HG03039 (cell line): ENCODE measurements at regions not wholly inside any gene's neighbourhood (a gene's known extent, or its start where the extent isn't known, plus 50 kb on each side); places are given as distances from the start of the nearest gene placed in this dataset.

Experiments
- ATAC-seq: cut with Tn5 transposase; IDR thresholded peaks from one replicate; pipeline ENCODE4 v1.9.1; 2021; ENCODE audit warnings: mild to moderate bottlenecking, moderate library complexity; ENCODE audit not compliant: unreplicated experiment

DNA sequence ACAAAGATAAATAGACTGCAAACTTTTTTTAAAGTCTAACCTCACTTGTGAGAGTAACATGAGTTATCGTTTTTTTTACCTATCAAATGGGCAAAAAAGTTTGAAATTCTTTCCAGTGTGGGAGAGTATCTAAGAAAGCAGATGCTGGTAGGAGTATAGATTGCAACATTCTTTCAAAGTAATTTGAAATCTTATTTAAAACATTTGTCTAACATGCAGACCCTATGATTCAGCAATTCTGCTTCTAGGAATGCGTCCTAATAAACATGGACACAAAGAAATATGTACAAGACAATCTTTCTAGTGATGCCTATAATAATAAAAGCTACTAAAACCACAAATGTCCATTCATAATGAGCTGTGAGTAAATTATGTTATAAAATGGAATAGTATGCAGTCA is 110.4 kb upstream of the TMCC3 start:
- no peak for ATAC-seq

DNA sequence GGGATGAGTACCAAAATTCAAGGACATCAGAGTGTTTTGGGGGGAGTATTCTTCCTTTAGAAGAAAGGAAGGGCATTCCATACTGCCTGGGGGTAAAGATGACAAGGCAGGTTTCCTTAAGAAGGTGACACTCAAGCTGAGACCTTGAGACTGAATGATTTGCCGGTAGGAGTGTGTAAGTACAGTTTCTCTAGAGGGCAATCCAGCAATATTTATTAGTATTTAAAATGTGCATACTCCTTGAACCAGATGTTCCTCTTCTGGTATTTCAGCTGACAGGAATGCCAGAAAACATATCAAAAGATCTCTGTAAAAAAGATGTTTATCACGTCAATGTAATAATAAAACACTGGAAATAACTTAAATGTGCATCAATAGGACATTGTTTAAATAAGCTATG is 106.4 kb upstream of the TMCC3 start:
- no peak for ATAC-seq

DNA sequence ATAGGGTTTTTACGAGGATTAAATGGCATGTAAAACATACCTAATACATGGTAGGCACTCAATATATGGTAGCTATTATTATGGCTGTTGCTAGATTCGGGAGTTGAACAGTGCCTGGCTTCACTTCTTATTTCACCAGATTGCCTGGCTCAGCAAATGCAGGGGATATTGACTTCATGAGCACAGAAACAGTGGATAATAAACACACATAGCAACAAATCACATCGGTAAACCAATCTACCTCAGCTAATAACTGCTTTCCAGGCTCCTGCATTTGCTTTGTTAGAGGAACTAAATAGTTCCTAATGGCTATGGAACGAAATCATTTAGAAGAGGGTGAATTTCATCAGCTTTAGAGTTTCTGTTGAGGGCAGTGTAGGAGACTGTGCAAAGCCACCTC is 105.2 kb upstream of the TMCC3 start:
- no peak for ATAC-seq

DNA sequence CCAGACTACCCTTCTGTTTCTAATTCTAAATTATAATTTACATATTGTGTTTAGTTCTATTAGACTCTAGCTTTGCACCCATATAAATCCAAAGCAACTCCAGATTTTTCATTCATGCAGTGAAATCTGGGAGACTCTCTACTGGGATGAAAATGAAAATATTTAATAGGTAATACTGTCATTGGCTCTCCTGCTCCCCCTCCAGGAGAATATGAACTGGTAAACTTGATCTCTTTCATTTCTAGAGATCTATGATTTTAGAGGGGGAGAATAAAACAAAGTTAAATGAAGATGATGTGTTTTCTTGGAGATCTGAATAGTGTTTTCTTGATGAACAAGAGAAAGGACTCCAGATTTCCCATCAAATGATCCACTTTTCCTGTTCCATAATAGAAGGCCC is 104.3 kb upstream of the TMCC3 start:
- ATAC-seq = no peak

DNA sequence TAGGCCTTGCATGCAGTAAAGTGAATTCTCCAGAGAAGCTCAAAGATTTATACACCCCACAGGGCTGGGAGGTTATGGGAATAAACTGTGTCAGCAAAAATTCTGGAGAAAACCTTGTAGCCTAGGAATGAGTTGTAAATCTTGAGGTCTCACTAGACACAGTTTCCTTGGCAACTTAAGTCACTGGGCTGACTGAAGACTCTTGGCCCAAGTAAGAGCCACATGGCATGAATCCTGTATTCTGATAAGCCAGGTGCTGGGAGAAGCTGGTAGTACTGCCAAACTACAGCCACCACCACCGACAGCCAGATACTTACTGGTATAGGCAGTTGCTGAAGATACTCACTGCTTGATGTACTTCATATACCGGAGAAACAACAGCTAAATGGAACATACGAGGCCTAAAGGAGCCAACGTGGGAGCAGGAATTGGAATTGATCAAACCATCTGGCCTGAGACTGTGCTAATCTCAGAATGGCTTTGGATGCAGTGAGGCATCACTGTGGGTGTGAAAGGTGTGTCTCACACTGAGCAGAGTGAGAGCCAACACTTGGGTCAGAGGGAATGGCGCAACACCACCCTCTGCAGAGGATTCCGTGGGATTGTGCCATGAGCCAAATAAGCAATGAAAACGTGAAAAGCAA is 102.8 kb upstream of the TMCC3 start:
- no peak for ATAC-seq

DNA sequence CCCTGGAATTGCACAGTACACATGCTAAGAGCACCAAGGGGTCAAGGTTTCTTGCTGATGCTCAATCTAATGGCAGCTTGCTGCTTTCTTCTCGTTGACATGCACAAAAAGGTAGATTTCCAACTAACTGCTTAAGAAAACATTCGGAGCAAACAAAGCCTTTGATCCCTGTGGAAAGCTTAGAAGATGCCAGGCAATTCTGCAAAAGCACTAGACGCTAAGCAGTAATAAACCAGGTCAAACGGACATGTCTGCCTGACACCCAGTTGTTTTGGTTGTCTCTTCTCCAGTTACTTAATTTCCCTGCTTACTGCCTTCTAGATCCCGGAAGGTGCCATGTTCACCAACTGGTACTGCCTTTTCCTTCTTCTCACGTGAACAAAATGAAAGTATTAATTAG is 100.5 kb upstream of the TMCC3 start:
- ATAC-seq = no peak

DNA sequence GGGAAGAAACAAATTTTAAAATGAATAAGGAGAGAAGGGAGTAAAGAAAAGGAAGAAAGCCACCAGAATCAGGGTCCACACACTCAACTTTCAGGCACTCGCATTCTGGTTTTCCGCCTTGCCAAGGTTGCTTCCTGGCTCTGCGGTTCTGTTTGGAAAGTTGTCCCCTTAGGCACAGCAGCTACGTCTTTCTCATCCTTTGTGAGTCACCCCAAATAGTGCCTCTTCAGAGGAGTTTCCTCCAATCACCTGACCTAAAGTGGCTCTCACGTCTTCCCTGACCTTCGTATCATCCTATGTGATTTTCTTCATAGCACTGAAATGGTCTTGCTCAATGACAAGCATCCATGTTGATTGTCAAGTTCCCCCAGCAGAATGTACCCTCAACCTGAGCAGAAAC is 99.5 kb upstream of the TMCC3 start:
- ATAC-seq = no peak

DNA sequence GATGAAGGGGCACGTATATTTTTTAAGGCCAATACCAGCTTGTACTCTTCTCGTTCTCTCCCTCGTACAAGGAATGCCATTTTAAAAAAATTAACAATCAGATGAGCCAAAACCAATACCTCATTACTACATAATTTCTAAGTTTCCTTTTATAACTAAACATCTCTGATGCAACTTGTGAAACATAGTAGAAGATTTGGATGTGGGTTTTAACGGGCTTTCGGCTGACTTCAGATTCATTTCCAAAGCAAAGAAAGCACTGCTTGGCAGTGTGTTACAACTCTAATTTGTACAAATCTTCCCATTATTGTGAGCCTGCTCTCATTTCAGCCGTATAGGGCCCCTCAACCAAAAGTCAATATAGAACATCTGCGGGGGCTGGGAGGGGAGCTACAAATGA is 99.1 kb upstream of the TMCC3 start:
- no peak for ATAC-seq

DNA sequence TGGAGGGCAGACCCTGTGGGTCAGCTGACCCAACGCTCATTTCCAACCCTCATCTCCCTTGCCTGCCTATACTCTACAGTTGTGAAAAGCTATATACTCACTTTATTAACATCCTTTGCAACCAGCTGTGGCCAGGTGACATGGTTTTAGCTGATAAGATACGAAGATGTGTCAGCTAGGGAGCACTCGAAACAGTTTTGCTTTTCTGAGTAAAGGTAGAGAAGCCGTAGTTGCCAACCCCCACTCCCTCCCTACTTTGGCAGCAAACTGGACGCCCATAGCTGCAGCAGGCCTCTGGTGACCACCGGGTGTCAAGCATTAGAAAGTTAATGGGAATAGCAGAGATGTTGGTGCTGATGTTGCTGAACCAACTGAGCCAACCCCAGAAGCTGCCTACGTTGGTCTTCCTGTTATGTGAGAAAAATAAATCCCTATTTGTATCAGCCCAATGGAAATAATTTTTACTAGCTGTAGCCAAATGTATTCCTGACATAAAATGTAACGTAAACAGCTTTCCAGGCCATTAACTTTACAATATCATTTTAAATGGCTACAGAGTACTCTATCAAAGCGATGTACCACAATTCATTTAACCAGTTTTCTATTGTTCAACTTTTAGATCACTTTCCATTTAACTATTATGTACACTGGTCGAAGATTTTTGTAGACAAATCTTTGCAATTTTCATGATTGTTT is 98.5 kb upstream of the TMCC3 start:
- ATAC-seq = no peak

DNA sequence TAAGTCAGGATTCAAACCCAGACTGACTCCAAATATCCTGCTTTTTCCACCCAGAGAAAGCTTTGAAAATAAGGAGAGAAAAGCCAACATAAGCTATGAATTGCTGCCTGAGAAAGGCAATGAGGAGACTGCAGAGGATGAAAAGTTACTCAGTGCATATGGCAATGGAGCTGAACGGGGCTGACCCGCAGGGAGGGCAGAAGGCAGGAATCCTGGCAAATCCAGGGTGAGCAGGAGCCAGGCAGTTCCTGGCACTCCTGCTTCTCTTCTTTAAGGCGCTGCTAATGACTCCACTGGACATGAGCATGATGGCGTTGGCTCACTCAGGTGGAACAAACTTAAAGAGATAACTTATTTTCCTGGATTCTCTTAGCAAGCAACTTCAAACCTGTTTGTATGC is 95.2 kb upstream of the TMCC3 start:
- ATAC-seq = no peak

DNA sequence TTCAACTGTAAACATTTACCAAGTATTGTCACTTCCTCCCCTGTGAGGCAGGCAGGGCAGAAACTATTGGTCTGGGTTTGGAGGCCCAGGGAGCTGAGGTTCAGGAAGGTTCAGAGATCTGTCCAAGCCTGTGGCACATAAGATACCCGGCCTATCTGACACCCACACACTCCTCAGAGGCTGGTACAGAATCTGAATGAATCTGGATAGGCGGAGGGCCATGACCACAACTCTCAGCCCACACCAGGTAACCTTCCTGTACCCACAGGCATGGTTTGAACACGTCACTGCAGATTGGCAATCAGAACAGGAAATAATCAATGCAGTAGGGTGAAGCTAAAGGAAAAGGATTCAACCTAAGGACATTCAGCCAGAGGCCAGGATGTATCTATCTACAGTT is 92.8 kb upstream of the TMCC3 start:
- no peak for ATAC-seq

DNA sequence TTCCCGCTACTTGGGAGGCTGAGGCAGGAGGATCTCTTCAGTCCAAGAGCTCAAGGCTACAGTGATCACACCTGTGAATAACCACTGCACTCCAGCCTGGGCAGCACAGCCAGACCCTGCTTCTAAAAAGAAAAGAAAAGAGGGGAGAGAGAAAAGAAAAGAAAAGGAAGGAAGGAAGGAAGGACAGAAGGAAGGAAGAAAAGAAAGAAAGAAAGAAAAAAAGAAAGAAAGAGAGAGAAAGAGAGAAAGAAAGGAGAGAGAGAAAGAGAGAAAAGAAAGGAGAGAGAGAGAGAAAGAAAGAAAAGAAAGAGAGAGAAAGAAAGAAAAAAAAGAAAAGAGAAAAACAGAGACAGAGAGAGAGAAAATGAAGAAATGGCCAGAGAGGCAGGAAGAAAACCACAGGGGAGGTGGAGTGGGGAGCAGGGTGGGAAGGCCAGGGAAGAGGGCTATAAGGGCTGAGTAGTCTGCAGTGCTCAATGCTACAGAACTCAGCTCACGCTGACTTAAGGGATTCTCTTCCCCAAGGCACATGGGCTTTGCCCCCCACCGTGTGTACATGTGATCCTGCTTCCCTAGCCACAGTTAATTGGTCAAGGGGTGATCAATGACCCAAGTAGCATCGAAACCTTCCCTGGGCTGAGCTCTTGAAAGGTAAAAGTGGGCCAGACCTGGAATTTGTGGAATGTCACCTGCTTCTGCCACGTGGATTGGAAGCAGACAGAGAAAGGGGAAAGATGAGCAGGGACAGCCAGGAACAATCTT is 90.4 kb upstream of the TMCC3 start:
- ATAC-seq = no peak

DNA sequence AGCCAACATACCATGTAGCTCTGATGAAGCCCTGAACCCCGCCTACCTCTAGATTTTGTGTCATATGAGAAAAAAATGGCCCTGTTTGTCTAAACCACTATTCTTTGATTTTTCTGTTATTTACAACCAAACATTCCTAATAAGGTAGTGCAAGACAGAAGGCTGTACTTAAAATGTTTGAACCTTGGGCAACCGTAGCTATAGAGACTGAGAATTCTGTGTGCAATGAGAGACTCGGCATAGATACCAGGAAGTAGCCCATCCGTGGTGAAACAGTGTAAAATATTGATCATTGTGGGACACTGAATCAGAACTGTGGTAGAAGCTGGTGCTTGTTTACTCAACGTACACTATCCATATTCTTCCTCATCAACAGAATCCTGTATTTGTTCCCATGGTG is 86.5 kb upstream of the TMCC3 start:
- no peak for ATAC-seq

DNA sequence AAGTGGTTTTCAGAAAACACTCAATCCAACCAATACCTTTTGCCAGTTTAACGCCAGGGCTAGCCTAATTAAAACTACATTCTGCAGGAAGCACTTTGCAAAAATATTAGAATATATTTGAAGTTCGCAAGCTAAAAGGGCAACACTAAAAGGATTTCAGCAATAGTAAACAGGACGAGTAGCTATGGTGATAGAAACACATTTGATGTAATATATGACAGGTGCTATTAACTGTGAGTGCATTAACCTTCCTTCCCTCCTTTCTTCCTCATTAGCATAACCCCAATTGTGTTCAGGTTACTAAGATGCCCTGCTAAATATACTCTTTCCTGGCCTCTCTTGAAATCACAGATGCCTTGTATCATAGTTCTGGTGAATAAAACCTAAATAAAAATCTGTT is 85.6 kb upstream of the TMCC3 start:
- ATAC-seq = no peak

DNA sequence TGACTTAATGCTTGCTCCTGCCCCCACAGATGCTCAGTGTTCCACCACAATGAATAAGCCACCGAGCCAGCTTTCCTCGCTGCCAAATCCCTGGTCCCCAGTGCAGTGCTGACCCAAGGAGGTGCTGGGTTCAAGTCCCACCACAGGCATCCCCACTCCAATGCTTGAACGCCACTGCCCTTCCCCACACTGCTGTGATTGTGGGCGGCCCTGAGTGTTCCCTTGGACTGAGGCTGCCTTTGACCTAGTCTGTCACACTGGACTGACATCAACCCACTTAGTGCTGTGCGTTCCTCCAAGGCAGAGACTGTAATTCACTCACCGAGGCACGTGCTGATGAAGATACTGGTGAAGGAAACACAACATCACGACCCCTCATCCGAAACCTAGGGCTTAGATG is 83.4 kb upstream of the TMCC3 start:
- no peak for ATAC-seq

DNA sequence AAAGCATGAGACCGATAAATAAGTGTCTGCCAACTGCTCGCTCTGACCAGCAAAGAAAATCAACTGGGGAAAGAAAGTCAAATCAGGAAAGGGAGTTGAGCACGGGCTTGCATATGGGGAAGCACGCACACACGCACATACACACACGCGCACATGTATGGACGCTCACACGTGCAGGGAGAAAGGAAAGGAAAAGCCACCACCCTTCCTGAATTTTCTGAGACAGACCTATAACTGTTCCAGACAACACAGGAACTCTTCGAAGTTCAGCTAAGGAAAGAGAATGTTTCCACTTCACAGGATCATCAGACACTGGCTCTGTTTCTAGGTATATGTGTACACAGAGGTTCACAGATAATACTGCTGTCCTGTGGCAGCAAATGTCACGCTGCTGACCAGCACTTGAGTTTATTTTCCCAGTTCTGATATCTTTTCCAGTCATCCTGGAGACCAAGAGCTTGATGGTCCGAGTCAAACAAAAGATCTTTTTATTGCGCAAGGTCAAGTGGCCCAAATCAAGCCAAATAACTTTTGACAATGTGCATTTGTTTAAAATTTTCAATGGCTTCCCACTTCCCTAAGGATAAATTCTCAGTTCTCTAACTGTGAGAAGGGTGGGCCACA is 82.1 kb upstream of the TMCC3 start:
- no peak for ATAC-seq

DNA sequence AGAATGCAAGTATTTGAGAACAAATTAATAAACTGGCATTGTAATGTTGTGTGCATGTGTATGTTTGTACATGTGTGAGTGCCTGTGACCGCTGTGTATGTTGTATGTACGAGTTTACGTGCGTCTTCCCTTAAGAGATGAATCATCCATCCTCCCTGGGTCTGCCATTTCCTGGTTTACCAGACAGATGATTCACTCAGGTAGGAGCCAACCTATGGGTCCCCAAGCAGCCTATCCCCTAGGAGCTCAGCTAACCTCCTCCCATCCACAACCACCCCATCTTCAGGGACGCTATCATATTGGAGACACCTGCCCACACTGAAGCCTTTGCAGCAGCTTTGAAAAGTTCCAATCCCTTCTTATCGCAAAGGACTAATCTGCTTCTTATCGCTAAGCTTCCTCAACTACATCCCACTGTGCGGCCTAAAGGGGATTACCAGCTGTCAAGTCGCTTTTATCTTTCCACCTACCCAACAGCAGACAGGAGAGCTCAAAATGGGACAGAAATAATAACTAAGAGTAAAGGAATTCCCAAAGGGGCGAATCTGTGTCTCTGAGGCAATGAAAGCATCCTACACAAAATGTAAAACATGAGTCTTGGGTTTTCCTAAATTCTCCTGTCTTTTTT is 81.5 kb upstream of the TMCC3 start:
- no peak for ATAC-seq

DNA sequence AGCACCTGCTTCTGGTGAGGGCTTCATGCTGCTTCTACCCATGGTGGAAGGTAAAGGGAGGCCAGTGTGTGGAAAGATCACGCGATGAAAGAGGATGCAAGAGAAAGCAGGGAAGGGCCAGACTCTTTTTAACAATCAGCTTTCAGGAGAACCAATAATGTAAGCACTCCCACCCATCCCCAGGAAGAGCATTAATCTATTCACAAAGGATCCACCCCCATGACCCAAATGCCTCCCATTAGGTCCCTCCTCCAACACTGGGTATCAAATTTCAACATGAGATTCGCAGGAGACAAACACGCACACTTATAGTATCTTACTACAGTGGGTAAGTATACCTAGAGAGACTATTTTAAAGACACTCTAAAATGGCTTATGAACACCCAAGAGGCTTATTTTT is 80.5 kb upstream of the TMCC3 start:
- ATAC-seq = no peak

DNA sequence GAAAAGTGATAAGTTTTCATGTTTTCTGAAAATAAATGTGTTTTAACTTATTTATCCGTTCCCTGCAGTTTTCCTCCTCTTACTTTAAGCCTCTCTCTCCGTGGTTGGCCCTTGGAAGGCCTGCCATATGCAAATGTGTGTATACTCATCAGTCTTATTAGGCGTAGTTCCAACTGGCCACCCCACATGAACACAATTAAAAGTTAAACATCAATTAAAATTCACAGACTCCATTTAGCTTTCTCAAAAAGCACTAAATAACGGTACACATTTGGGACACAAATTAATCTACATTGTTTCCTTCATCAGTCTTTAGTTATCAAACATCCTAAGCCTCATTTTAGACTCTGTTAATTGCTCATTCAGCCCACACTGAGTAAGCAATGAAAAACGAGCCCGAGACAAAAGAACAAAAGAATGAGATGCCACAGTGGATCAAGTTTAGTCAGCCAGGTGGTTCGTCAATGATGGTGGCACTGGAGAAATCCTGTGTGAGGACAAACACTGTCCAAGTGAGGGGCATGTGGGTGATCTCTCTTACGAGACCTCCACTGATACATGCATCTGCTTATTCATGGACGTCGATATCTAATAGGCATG is 76.0 kb upstream of the TMCC3 start:
- ATAC-seq = no peak

DNA sequence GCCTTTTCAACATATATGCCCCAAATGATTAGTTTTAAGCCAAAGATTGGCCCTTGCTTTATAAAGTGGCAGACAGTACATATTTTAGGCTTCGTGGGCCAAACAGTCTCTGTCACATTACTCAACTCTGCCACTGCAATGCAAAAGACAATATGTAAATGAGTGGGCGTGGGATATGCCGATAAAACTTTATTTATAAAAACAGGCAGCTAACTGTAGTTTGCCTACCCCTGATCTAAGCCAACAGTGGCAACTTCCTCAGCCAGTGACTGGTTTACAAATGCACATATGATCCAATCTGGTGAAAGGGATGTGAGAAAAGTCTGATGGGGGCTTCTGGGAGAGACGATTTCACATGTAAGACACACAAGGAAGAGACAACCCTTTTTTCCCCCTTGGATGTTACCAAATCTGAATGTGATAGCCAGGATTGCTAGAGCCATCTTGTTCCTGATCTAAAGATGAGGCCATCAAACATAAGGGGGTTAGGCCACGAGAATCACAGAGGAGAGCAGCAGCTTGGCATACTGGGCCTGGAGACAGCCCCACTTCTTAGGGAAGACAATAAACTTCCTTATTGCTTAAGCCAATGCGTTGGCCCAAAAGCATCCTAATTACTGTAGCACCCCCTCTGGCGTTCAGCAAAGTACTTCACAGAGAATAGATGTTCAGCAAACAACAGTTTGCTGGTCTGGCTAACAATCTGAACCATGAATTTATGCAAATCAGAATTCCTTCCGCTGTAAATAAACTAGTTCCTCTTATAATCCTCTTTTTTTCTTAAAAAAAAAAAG is 75.2 kb upstream of the TMCC3 start:
- ATAC-seq = no peak
